ENCODE measurements at regions not wholly inside any gene's neighbourhood (a gene's known extent, or its start where the extent isn't known, plus 50 kb on each side); places are given as distances from the start of the nearest gene placed in this dataset.
A peak's percentile ranks its signal among the peaks of the same experiment; 100 is the strongest.

DNA sequence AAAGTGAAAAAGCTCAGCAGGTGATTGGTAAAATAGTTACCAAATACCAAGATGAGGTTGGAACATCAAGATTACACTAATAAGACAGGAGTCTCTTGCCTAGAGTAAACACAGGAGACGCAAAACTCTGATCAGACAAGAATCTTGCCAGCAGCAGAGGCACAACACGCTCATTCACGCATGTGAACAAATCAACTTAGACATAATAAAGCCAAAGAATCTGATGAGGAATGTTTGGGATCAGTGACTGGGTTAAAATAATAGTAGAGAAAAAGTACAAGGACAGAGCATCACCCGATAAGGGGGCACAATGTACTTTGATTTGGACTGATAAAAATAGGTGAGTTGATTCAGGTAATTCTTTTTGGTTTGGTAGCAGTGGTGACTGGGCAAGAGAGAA, 159.5 kb upstream of the GRIP1 start:
- no peak for DNase-seq (ENCODE audit: low read depth in 3 of 3, low spot score in 2 of 3)

DNA sequence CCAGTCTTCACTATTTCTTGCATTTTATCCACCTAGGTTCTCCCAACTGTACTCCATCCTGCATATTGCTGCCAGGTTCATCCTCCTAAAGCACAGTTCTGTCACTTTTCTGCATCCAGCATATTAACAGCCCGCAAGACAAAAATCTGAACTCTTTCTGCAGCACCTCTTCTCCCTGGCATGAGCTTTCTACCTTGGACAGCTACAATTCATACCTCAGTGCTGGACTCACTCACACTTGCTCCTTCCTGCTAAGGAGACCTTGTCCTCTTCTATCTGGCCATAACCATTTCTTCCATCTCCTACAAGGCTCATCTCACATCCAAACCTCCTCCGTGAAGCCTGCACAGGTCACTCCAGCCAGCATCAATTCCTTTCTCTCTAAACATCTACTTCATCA, 170.1 kb upstream of the GRIP1 start:
- no peak for DNase-seq (ENCODE audit: low read depth in 3 of 3, low spot score in 2 of 3)

DNA sequence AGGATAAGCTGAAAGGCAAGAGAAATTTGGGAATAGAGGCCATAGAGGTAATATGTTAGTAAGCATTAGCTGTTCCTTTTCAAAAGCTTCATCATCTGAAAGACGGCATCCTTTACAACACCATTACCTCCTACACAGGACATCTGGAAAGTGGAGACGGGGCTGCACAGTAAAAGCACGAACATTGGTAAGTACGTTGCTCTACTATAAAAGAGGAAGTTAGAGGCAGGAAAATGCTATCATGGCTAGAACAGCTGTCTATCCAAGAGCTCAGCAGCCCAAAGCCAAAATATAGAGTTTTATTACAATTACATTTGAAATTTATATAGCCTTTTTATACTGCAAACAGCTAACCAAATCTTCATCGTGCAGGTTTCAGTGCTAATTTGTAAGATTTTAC, 172.3 kb upstream of the GRIP1 start:
- DNase-seq (ENCODE audit: low read depth in 3 of 3, low spot score in 2 of 3): no peak

DNA sequence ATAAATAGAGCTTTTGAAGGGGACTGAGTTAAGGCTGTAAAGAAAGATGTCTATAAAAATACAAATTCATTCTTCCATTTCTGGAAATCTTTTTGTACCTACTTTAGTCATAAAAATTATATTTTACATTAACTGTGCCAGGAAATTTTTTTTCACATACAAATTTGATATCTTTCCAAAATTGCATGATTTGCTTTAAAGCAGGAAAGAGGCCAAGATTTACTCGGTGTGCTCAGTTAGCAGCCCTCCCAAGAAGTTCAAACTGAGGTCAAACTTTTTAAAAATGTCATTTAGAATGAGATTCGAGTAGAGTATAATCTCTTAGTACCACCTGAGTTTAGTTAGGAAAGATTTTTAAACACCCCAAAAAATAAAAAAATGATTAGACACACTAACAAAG, 173.2 kb upstream of the GRIP1 start:
- no peak for DNase-seq (ENCODE audit: low read depth in 3 of 3, low spot score in 2 of 3)

DNA sequence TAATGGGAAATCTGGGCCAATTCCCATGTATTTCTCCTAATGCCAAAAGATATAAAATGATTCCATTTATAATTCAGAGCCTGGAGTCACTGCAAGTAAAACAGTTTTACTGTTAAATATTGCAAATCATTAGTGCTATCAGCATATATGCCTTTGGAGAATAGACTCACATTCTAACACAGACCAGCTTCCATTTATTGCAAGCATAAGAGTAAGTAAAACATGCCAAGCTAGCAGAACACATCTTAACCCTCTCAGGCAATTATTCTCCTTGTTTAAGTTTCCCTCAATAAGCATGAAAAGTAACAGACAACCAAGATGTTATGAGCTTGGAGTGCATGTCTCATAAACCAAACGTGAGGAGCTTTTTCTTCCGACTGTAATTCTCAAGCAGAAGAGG, 173.9 kb upstream of the GRIP1 start:
- DNase-seq (ENCODE audit: low read depth in 3 of 3, low spot score in 2 of 3): no peak

- DNase-seq (ENCODE audit: low read depth in 3 of 3, low spot score in 2 of 3): no peak
These were observed 181.0 kb upstream of the GRIP1 start for GRCh38 chr12:66859751-66860440.

GRCh38 chr12:66860752-66861750, 182.2 kb upstream of the GRIP1 start:
- peak; percentile 66 to 69 (median 68) for DNase-seq (ENCODE audit: low read depth in 3 of 3, low spot score in 2 of 3)

DNA sequence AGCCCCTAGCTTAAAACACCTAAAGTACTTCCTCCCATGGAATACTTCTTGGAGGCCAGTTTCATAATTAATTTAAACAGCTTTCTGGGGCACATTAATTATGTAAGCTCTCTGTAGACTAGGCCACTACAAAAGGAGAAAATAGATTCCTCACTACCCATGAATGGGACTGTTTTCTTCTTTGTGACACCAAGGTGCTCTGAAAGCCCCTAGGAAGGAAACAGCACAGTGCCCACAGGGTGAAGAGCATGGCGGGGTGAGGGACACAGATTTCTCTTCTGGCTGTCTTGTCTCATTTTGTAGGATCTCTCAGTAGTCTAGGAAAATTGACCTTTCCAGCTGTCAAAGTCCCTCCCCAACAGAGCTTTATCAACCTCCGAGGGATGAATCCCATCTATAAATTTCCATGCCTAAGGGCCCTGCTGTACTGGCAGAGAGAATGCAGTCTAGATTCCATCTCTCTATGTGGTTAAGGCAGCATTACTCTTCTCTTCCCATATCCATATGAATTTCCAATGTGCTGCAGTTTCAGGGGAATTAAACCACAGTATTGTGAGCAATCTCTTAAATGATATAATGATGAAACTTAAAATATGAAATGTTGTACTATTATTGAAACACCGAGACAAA, 183.6 kb upstream of the GRIP1 start:
- no peak for DNase-seq (ENCODE audit: low read depth in 3 of 3, low spot score in 2 of 3)

DNA sequence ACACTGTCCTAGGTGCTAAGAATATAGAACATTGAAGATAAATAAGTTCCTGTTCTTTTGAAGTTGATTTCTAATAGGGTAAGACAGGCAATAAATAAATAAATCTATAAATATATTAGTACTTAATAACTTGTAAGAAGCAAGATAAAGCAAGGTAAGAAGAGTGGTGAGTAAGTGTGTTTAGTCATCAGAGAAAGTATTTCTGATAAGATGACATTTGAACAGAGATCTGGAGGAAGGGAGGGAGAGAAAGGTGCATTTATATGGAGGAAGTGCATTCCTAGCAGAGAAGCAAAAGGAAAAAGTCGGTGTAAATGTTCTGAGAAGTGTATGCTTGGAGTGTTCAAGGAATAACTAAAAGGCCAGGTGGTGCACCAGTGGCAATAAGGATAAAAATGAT, 184.4 kb upstream of the GRIP1 start:
- no peak for DNase-seq (ENCODE audit: low read depth in 3 of 3, low spot score in 2 of 3)

GRCh38 chr12:66877925-66878324, 199.0 kb upstream of the GRIP1 start:
- DNase-seq (ENCODE audit: low read depth in 3 of 3, low spot score in 2 of 3): no peak

DNA sequence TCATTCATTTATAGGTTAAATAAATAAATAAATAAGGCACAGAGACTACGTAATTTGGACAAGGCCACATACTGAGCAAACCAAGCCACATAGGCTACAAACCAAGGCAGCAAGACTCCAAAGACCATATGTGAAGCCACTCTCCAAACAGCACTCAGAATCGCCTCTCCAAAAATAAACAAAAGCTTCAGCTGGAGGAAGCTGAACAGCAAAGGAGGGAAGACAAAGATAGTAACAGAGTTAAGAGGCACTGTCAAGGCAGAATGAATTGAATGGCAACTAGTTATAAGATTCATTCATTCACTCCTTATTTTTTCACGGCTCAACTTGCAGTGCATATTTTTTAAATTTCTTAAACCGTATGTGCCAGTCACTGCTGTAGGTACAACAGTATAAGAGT, 200.5 kb upstream of the GRIP1 start:
- no peak for DNase-seq (ENCODE audit: low read depth in 3 of 3, low spot score in 2 of 3)

DNA sequence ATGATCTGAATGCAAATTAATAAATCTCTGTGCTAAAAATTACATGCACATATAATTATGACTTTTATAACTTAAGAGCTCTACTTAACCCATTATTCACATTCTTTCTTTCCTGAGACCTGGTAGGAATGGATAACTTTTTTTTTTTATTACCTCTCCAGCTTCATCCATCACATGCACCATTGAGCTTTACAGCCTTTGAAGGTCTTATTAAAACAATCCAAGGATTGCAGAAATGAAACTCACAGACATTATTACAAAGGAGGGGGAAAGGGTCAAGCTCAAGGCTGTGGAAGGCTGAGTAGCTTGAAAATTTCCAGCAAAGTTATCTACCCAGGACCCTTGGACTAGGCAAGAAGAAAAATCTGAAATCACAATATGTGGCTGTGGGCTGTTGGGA, 202.5 kb upstream of the GRIP1 start:
- DNase-seq (ENCODE audit: low read depth in 3 of 3, low spot score in 2 of 3): no peak

DNA sequence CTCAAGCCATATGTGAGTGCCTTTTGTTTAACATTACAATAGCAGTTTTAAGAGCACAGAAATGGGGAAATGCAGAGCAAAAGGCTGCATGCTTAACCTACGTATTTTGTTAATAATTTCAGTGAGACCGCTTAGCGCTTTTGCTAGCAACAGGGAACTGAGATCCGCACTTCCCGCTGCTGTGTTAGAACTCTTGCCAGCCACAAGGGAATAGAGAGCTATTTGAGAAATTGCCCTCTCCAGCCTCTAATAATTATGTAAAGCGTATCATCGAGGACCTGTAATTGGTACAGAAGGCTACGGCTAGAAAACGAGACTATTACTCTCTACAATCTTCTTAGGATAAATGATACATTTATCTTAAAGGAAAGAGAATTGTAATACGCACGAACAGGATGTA, 205.2 kb upstream of the GRIP1 start:
- no peak for DNase-seq (ENCODE audit: low read depth in 3 of 3, low spot score in 2 of 3)

- no peak for DNase-seq (ENCODE audit: low read depth in 3 of 3, low spot score in 2 of 3)
These were observed 206.4 kb upstream of the GRIP1 start for GRCh38 chr12:66885115-66885875.

- no peak for DNase-seq (ENCODE audit: low read depth in 3 of 3, low spot score in 2 of 3)
These were observed 217.9 kb upstream of the GRIP1 start for GRCh38 chr12:66896797-66897196.

DNA sequence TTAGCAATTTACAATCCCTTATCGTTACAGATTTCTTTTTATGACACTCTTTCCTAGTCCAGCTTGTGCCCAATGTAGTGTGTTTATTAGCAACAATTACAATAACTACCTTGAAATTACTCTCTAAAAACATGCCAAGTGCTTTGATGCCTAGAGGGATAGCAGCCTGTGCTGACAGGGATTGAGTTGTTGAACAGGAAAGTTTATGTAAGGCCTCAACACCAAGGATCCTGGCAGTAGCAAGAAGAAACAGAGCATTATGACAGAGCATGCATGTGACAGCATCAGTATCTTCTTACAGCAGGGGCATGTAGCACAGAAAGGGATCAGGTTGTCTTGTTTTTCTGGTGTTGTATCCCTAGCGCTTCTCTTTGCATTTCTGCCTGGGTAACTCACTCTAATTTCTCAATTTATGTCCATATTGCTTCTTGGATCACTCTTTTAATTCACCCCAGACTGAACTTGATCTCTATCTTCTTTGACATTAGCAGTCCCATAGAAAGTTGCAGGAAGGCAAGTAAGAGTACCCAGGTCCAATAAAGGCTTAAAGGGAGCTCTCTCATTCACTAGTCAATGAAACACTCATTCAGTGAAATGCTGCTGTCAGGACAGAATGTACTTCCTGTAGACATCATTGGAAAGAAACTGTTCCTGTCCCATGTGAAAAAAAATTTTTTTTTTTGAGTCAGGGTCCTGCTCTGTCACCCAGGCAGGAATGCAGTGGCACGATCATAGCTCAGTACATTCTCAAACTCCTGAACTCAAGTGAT, 220.0 kb upstream of the GRIP1 start:
- peak in 1 of 3 donors; percentile 24 for DNase-seq (ENCODE audit: low read depth in 3 of 3, low spot score in 2 of 3)

DNA sequence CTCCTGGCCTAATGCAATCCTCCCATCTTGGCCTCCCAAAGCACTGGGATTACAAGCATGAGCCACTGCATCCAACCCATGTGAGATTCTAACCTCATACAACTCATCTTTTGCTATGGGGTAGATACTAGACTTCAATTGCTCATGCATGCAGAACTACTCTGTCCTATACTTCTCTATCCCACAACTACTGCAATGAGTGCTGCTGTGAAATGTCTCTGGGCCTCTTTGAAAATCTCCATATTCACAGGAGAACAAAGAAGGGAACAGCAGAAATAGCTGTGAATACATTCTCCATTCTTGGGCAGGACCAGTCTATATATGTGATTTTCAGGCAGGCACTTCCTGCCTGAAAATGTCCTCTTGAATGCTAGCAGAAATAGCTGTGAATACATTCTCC, 220.7 kb upstream of the GRIP1 start:
- no peak for DNase-seq (ENCODE audit: low read depth in 3 of 3, low spot score in 2 of 3)

DNA sequence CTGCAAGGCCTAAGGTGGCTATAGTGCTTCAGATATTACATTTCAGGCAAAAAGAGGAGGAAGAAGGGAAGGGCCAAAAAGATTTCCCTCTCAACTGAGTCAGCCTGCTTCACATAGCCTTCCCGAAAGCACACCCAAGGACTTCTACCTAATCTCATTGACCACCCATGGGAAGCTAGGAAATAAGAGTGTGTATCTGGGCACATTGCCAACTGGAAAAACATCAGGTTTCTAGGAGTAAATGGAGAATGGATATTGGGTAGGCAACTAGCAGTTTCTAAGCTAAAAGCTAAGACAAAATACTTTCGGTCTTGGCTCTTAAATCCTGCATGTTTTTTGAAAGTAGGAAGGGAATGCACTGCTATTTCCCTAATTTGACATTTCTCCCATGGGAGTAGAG, 221.7 kb upstream of the GRIP1 start:
- DNase-seq (ENCODE audit: low read depth in 3 of 3, low spot score in 2 of 3): no peak

- no peak for DNase-seq (ENCODE audit: low read depth in 3 of 3, low spot score in 2 of 3)
These were observed 222.5 kb upstream of the GRIP1 start for GRCh38 chr12:66901138-66901932.
